K562 (cell line): ENCODE measurements at regions not wholly inside any gene's neighbourhood (a gene's known extent, or its start where the extent isn't known, plus 50 kb on each side); places are given as distances from the start of the nearest gene placed in this dataset.

ENCODE experiments used
- CBFA2T2 ChIP-seq: fragments of 450-650 bp; conservative IDR thresholded peaks from 2 replicates; pipeline ENCODE4 v1.6.1; 2017; ENCODE audit warnings: mild to moderate bottlenecking
- KLF16 ChIP-seq: IDR thresholded peaks from 2 replicates; pipeline ENCODE4 v1.6.1; 2016; ENCODE audit warnings: antibody characterized with exemption
- MTA1 ChIP-seq: fragments of 450-650 bp; IDR thresholded peaks from 2 replicates; pipeline ENCODE4 v1.6.1; 2017; ENCODE audit warnings: borderline replicate concordance
- POLR2AphosphoS5 ChIP-seq: IDR thresholded peaks from 2 replicates; pipeline ENCODE4 v1.6.1; 2011; ENCODE audit warnings: mild to moderate bottlenecking, low read depth, low read length, moderate library complexity; ENCODE audit not compliant: control insufficient read depth, insufficient read depth
- PRPF4 ChIP-seq: fragments of 200-400 bp; formaldehyde crosslinking; IDR thresholded peaks from one replicate; pipeline ENCODE4 v1.6.1; 2017; ENCODE audit warnings: low read length, low read depth, mild to moderate bottlenecking; ENCODE audit not compliant: insufficient read depth, poor library complexity, severe bottlenecking
- SMARCC2 ChIP-seq: fragments of 450-650 bp; IDR thresholded peaks from 2 replicates; pipeline ENCODE4 v1.6.1; 2017; ENCODE audit warnings: antibody characterized with exemption, moderate library complexity, mild to moderate bottlenecking, low read depth
- ZC3H11A ChIP-seq: IDR thresholded peaks from 2 replicates; pipeline ENCODE4 v1.6.1; 2012; ENCODE audit warnings: low read depth, low read length, improper control_type of control experiment
- ZNF121 ChIP-seq: sonication (generic); formaldehyde crosslinking; conservative IDR thresholded peaks from 2 replicates; pipeline ENCODE4 v1.8.0; 2022; ENCODE audit warnings: missing genetic modification reagents
- ZNF146 ChIP-seq: IDR thresholded peaks from one replicate; pipeline ENCODE4 v1.6.1; 2018; ENCODE audit warnings: missing compliant biosample characterization; ENCODE audit not compliant: unreplicated experiment
- TF ChIP-seq, protein P1 (sequence below): sonication (generic); formaldehyde crosslinking; IDR thresholded peaks from 2 replicates; pipeline ENCODE4 v1.8.0; 2022; ENCODE audit warnings: mild to moderate bottlenecking, missing genetic modification reagents
- TF ChIP-seq, protein P2 (sequence below): fragments of 150-350 bp; IDR thresholded peaks from 2 replicates; pipeline ENCODE4 v1.6.1; 2014; ENCODE audit warnings: low read depth, mild to moderate bottlenecking, low read length, borderline replicate concordance

DNA sequence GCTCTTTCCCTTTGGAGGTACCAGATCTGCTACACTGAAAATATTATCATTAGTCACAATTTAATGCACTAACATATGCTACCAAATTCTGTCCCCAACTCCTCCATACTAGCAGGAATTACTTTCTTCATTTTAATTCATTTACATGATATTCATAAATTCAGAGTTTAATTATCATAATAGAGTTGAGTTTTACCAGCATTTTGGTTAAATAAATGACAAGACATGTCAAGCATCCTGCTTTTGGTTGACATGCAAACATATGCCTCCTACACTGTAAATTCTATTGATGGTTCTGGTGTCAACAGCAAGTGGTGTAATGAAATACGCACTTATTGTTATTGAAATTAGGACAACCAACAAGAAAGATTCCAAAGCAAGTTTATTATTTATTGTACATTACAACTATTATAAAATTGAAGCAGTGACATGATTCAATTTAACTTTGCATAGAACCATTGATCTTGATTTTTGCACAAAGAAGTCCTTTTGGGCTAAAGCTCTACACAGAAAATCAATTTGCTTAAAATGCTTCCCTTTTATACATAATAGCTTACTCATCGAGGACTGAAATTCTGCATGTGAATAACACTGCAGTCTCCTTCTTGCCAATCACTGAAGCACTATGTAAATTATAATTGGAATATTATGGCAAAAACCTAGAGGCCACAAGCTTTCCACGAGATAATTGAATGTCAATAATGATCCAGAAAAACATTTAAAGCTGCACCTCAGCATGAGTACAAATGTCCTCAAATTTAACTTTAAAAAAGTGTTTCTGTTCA lies 728.6 kb upstream of the ADGRL2 start (continued):
- TF ChIP-seq POLR2AphosphoS5 = no peak
- TF ChIP-seq MTA1 = no peak
- no peak for TF ChIP-seq ZNF146
- no peak for TF ChIP-seq KLF16
- TF ChIP-seq SMARCC2 = no peak
- no peak for TF ChIP-seq CBFA2T2
- no peak for TF ChIP-seq ZC3H11A
- TF ChIP-seq, protein P1, sequence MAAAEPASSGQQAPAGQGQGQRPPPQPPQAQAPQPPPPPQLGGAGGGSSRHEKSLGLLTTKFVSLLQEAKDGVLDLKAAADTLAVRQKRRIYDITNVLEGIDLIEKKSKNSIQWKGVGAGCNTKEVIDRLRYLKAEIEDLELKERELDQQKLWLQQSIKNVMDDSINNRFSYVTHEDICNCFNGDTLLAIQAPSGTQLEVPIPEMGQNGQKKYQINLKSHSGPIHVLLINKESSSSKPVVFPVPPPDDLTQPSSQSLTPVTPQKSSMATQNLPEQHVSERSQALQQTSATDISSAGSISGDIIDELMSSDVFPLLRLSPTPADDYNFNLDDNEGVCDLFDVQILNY = no peak
- TF ChIP-seq, protein P2, sequence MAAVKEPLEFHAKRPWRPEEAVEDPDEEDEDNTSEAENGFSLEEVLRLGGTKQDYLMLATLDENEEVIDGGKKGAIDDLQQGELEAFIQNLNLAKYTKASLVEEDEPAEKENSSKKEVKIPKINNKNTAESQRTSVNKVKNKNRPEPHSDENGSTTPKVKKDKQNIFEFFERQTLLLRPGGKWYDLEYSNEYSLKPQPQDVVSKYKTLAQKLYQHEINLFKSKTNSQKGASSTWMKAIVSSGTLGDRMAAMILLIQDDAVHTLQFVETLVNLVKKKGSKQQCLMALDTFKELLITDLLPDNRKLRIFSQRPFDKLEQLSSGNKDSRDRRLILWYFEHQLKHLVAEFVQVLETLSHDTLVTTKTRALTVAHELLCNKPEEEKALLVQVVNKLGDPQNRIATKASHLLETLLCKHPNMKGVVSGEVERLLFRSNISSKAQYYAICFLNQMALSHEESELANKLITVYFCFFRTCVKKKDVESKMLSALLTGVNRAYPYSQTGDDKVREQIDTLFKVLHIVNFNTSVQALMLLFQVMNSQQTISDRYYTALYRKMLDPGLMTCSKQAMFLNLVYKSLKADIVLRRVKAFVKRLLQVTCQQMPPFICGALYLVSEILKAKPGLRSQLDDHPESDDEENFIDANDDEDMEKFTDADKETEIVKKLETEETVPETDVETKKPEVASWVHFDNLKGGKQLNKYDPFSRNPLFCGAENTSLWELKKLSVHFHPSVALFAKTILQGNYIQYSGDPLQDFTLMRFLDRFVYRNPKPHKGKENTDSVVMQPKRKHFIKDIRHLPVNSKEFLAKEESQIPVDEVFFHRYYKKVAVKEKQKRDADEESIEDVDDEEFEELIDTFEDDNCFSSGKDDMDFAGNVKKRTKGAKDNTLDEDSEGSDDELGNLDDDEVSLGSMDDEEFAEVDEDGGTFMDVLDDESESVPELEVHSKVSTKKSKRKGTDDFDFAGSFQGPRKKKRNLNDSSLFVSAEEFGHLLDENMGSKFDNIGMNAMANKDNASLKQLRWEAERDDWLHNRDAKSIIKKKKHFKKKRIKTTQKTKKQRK = no peak
- no peak for TF ChIP-seq ZNF121 (CRISPR knock-in tag)
- no peak for TF ChIP-seq PRPF4
